ENCODE measurements at regions not wholly inside any gene's neighbourhood (a gene's known extent, or its start where the extent isn't known, plus 50 kb on each side); places are given as distances from the start of the nearest gene placed in this dataset.

DNA sequence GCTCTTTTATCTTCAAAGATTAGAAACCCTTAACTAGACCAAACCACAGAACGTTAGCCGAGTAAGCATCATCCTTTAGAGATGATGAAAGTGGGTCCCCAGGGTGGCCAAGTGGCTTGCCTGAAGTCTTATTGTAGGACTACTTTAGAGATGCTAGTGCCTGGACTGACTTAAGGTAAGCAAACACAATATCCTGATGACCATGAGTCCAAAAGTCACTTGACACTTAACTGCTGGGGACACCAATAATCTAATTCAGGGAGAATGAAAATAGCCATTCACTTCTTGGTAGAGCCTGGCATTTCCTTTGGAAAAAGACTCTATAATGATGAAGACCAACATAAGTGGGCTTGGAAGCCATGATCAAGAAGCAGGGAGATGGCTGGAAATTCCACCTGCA lies 225.3 kb upstream of the IRF2BP2 start:
- TF ChIP-seq CTCF (IDR thresholded peaks at IDR 0.05), result no peak
- no peak for TF ChIP-seq POLR2AphosphoS5 (IDR thresholded peaks at IDR 0.05)
